GM12864 (cell line): ENCODE measurements at regions not wholly inside any gene's neighbourhood (a gene's known extent, or its start where the extent isn't known, plus 50 kb on each side); places are given as distances from the start of the nearest gene placed in this dataset.

Experiments
- DNase-seq: peaks from one replicate; pipeline ENCODE4 v3.0.0-alpha.2; 2011; ENCODE audit warnings: low read depth
- H3K4me3 ChIP-seq: 2 replicates; pipeline ENCODE4 v1.5.1; 2011; ENCODE audit warnings: mild to moderate bottlenecking, low read depth, low read length, control low read depth
- TF ChIP-seq, protein P1 (sequence below): IDR thresholded peaks from 2 replicates; pipeline ENCODE4 v1.5.1; 2011; ENCODE audit warnings: low read depth, mild to moderate bottlenecking, moderate library complexity, low read length, control low read depth, inconsistent platforms; ENCODE audit errors: missing control alignments

DNA sequence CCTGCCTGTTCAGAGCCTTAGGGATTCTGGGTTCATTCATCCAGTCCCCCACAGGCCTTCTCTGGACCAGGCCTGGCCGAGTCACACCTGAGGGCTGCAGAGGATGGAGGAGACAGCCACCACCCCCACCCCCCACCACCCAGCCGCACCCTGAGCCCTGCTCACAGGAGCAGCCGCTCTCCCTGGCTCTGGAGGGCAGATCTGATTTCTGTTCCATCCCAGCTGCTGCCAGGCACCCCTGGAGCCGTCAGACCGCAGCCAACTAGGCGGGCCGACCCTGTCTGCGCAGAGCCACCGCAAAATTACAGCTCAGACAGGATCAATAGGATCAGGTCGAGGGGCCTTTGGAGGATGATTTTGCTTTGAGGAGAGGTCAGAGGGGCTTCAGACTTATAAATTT, 154.6 kb upstream of the MYL2 start:
- no peak for DNase-seq
- TF ChIP-seq, protein P1, sequence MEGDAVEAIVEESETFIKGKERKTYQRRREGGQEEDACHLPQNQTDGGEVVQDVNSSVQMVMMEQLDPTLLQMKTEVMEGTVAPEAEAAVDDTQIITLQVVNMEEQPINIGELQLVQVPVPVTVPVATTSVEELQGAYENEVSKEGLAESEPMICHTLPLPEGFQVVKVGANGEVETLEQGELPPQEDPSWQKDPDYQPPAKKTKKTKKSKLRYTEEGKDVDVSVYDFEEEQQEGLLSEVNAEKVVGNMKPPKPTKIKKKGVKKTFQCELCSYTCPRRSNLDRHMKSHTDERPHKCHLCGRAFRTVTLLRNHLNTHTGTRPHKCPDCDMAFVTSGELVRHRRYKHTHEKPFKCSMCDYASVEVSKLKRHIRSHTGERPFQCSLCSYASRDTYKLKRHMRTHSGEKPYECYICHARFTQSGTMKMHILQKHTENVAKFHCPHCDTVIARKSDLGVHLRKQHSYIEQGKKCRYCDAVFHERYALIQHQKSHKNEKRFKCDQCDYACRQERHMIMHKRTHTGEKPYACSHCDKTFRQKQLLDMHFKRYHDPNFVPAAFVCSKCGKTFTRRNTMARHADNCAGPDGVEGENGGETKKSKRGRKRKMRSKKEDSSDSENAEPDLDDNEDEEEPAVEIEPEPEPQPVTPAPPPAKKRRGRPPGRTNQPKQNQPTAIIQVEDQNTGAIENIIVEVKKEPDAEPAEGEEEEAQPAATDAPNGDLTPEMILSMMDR, result no peak
- H3K4me3 ChIP-seq, result no peak overlapping the region

DNA sequence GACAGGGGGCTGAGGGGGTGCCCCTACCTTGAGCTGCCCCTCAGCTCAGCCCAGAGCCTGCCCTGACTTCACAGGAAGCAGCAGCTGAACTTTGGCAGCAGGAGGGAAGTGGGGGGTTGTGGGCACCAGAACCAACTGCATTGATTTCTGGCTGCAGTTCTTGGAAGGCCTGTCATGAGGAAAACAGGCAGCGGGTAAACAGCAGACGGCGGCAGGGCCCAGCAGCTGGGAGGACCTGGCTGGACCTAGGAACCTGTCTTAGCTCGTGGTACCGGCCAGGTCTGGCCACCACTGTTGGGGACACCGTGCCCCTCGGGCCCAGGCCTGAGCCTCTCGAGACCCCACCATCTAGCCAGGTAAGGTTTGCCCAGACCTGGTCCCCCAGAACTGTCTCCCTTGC, 154.2 kb upstream of the MYL2 start:
- H3K4me3 ChIP-seq, result no peak overlapping the region
- TF ChIP-seq, protein P1, result no peak
- DNase-seq, result no peak

DNA sequence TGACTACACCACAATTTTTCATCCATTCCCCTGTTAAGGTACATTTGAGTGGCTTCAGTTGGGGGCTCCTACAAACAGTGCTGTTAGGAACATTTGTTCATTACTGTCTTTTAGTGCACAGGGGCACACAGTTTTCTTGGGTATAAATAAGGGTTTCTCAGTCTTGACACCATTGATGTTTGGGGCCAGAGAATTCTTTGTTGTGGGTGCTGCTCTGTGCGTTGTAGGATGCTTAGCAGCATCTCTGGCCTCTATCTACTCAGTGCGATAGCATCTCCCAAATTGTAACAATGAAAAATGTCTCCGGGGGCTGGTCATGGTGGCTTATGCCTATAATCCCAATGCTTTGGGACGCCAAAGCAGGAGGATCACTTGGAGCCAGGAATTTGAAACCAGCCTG, 153.0 kb upstream of the MYL2 start:
- no peak for DNase-seq
- TF ChIP-seq, protein P1, result no peak
- H3K4me3 ChIP-seq, result no peak overlapping the region

DNA sequence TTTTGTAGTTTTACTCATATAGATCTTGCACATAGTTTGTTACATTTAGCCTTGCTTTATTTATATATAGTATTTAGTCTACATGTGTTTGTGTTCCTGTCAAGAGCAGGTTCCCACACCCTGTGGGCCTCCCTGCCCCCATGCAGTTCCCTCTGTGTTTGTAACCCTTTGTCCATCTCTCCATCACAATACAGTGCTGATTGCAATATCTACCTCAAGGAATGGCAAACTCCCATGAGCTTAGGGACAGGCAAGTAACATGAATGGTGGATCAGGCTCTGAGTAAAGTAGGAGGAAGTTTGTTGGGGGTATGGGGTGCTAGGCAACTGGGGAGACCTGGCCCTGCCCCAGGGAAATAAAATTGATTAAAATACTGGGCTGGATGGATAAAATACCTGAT, 151.9 kb upstream of the MYL2 start:
- no peak for DNase-seq
- H3K4me3 ChIP-seq, result no peak overlapping the region
- TF ChIP-seq, protein P1, result no peak

DNA sequence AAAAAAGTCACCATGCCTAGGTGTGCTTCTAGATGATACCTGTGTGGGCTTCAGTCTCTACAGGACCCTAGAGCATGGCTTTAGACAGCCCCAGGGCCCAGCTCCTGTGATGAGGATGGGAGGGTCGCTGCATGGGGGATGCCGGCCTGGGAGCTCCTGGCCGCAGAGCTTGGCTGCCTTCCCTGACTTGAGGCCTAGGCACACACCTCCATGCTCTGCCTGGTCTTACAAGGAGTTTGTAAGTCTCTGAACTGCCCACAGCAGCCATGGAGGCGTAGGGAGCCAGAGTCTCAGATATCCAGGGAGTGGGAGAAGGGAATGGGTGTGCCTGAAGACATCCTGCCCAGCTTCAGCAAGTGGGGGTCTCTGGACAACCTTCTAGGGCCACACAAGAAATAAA, 149.5 kb upstream of the MYL2 start:
- no peak overlapping the region for H3K4me3 ChIP-seq
- DNase-seq, result no peak
- TF ChIP-seq, protein P1, result no peak

DNA sequence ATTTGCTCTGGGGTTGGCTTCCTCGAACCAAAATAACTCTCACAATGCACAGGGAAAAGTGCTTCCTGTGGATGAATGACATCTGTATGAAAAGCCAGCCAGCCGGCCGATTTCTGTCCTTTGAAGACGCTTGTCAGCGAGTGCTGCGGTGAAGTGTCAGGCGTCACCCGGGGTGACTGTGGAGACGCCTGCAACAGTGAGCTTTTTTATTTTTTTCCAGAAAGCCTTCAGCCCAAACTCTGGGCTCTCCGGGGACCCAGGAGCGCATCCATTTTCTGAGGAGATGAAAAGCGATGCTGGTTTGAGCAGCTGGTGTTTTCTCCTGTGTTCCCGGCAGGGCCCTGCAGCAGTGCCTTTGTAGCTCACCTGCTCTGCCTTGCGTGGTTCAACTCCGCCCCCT, 147.9 kb upstream of the MYL2 start:
- H3K4me3 ChIP-seq, result no peak overlapping the region
- TF ChIP-seq, protein P1, result no peak
- DNase-seq, result no peak

DNA sequence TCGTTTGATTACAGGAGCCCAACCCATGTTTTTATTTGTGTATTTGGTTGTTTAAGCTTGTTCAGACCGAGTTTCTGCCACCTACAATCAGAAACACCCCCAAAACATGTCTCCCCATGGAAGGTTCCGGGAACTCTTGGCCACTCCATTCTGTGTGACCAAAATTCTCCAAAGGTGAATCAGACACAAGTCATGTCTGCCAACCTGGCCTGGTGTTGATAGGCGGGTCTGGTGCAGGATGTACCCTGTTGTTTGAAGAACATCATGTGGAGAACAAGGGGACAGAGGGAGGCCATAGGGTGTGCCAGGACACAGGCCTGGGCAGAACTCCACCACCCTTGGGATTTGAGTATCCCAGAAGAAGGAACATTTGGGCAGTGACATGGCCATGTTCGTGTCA, 147.1 kb upstream of the MYL2 start:
- TF ChIP-seq, protein P1, result no peak
- no peak overlapping the region for H3K4me3 ChIP-seq
- no peak for DNase-seq
